Thoracic aorta (tissue), 2 donors: ENCODE measurements at regions not wholly inside any gene's neighbourhood (a gene's known extent, or its start where the extent isn't known, plus 50 kb on each side); places are given as distances from the start of the nearest gene placed in this dataset.

Experiments used
- ATAC-seq: fragments of 150-250 bp; one replicate; pipeline ENCODE4 v1.8.0; 2017; ENCODE audit warnings: low read depth; ENCODE audit not compliant: insufficient number of reproducible peaks, low FRiP score
- DNase-seq: peaks from one replicate; pipeline ENCODE4 v3.0.0-alpha.2; 2020; ENCODE audit warnings: low spot score
- H3K27ac ChIP-seq, 2 donors: fragments of 200-600 bp; sonication (generic); 1 replicate in 1 of 2; 2 replicates in 1 of 2; pipeline ENCODE4 v1.5.1; 2016; ENCODE audit warnings: mild to moderate bottlenecking in 2 of 2, moderate library complexity in 2 of 2
- H3K27me3 ChIP-seq: fragments of 200-600 bp; sonication (generic); replicated peaks from 2 replicates; pipeline ENCODE4 v1.6.0; 2016; ENCODE audit warnings: mild to moderate bottlenecking; ENCODE audit not compliant: insufficient read depth
- H3K36me3 ChIP-seq: fragments of 200-600 bp; sonication (generic); one replicate; pipeline ENCODE4 v1.5.1; 2016
- H3K4me1 ChIP-seq, 2 donors: fragments of 200-600 bp; sonication (generic); 1 replicate in 1 of 2; 2 replicates in 1 of 2; pipeline versions ENCODE4 v1.5.1 to v1.6.0; 2016; ENCODE audit warnings: low read depth in 2 of 2, mild to moderate bottlenecking in 1 of 2; ENCODE audit not compliant: control insufficient read depth in 1 of 2
- H3K4me3 ChIP-seq: fragments of 200-600 bp; sonication (generic); 2 replicates; pipeline ENCODE4 v1.5.1; 2016; ENCODE audit warnings: mild to moderate bottlenecking
- H3K9me3 ChIP-seq: fragments of 200-600 bp; sonication (generic); 2 replicates; pipeline ENCODE4 v1.5.1; 2016
- TF ChIP-seq, protein P1 (sequence below): fragments of 200-600 bp; sonication (generic); IDR thresholded peaks from one replicate; pipeline ENCODE4 v1.5.1; 2019; ENCODE audit warnings: antibody characterized with exemption

- Histone ChIP-seq H3K4me3 (no peak overlapping the region), H3K9me3 (no peaks in the 10 kb centered on the region), H3K36me3 (no peaks in the 10 kb centered on the region), H3K27me3 (no peaks in the 10 kb centered on the region), H3K27ac (no peak overlapping the region), H3K4me1 (no peaks in the 10 kb centered on the region)
- DNase-seq = no peak
- TF ChIP-seq, protein P1, sequence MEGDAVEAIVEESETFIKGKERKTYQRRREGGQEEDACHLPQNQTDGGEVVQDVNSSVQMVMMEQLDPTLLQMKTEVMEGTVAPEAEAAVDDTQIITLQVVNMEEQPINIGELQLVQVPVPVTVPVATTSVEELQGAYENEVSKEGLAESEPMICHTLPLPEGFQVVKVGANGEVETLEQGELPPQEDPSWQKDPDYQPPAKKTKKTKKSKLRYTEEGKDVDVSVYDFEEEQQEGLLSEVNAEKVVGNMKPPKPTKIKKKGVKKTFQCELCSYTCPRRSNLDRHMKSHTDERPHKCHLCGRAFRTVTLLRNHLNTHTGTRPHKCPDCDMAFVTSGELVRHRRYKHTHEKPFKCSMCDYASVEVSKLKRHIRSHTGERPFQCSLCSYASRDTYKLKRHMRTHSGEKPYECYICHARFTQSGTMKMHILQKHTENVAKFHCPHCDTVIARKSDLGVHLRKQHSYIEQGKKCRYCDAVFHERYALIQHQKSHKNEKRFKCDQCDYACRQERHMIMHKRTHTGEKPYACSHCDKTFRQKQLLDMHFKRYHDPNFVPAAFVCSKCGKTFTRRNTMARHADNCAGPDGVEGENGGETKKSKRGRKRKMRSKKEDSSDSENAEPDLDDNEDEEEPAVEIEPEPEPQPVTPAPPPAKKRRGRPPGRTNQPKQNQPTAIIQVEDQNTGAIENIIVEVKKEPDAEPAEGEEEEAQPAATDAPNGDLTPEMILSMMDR = no peak
- no peak for ATAC-seq
Observed at GRCh38 chr1:112791723-112792104, 76.6 kb upstream of the PPM1J start.

DNA sequence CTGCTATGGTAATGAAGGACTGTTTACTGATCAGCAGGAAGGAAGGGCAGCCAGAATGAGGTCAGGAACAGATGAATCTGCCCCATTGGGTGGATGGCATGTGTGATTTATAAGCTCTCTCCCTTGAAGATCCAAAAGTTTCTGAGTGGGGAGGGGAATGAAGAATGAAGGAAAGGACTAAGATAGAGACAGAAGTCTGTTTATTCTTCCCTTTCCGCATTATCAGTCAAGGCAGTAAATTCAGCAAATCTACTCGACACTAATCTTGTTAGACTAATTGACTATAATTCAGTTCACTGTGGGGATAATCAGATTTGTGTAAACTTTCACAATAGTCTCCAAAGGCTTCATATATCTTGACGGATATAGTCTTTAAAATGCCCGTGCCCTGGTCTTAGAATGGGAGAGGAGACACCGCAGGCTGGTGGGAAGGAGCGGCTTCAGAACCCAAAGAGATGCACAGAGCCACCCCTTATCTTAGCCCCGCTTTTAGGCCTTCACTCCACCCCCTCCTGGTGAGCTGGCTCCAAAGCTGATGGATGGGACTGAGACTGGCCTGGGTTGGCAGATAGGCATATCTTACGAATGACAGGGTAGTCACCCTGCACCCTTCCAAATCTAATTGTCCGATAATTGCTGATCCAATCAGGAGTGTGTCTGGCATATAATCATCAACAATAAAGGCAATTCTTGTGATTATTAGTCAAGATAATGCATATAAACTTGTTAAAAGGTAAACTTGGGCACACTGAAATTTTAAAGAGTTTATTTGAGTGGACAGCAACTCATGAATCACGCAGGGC lies 76.0 kb upstream of the PPM1J start:
- Histone ChIP-seq H3K9me3 (no peaks in the 10 kb centered on the region), H3K36me3 (no peaks in the 10 kb centered on the region), H3K27me3 (no peaks in the 10 kb centered on the region), H3K4me1 (no peaks in the 10 kb centered on the region), H3K4me3 (no peak overlapping the region), H3K27ac (no peak overlapping the region)
- TF ChIP-seq, protein P1 = no peak
- ATAC-seq (no peak), DNase-seq (no peak)

GRCh38 chr1:112788561-112788960 lies 73.4 kb upstream of the PPM1J start:
- Histone ChIP-seq H3K36me3 (no peaks in the 10 kb centered on the region), H3K27ac (no peak overlapping the region), H3K4me1 (no peaks in the 10 kb centered on the region), H3K4me3 (no peak overlapping the region), H3K27me3 (no peaks in the 10 kb centered on the region), H3K9me3 (no peaks in the 10 kb centered on the region)
- TF ChIP-seq, protein P1 = no peak
- DNase-seq (no peak), ATAC-seq (no peak)

DNA sequence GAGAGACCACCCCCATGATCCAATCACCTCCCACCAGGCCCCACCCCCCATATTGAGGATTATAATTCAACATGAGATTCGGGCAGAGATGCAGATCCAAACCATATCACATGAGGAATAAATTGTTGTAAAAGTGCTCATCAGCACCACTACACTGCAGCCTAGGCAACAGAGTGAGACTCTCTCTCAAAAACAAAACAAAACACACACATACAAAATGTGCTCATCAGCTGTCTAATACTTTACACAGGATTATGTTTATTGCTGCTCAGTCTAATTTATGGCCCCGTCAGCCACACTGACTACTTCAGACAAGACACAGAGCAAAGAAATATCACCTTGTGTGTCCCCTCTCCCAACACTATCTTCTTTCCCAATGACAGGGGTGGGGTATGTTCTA lies 72.9 kb upstream of the PPM1J start:
- no peak for ATAC-seq
- H3K36me3 ChIP-seq = no peaks in the 10 kb centered on the region

GRCh38 chr1:112783059-112783458 lies 67.9 kb upstream of the PPM1J start:
- no peak for DNase-seq
- no peak overlapping the region for H3K4me3 ChIP-seq
- no peak overlapping the region for H3K27ac ChIP-seq
- no peaks in the 10 kb centered on the region for H3K36me3 ChIP-seq
- no peaks in the 10 kb centered on the region for H3K27me3 ChIP-seq
- no peaks in the 10 kb centered on the region for H3K9me3 ChIP-seq
- no peaks in the 10 kb centered on the region for H3K4me1 ChIP-seq
- TF ChIP-seq, protein P1 = no peak
- no peak for ATAC-seq

More for the DNA sequence above, 72.9 kb upstream of the PPM1J start:
- H3K27me3 ChIP-seq = no peaks in the 10 kb centered on the region
- H3K4me1 ChIP-seq = no peaks in the 10 kb centered on the region
- no peak overlapping the region for H3K27ac ChIP-seq
- TF ChIP-seq, protein P1 = no peak
- no peak overlapping the region for H3K4me3 ChIP-seq
- H3K9me3 ChIP-seq = no peaks in the 10 kb centered on the region
- DNase-seq = no peak
